Posterior cingulate gyrus (tissue), 11 donors: ENCODE measurements at regions not wholly inside any gene's neighbourhood (a gene's known extent, or its start where the extent isn't known, plus 50 kb on each side); places are given as distances from the start of the nearest gene placed in this dataset.

ENCODE experiments used
- DNase-seq, 10 donors: peaks; one replicate each; pipeline versions ENCODE4 v3.0.0 to v3.0.0-alpha.2; 2020 to 2021; ENCODE audit warnings: mixed read lengths in 3 of 10
- intact Hi-C: fragments of 100-400 bp; cut with DNase I; formaldehyde crosslinking; loops from one replicate; pipeline ENCODE4 v1.15.1; 2023

- no peak for DNase-seq
- intact Hi-C loops = no loop called here
These were observed 2770.4 kb downstream of the PCDH9 start for GRCh38 chr13:64459778-64460177.

- intact Hi-C loops = no loop called here
- DNase-seq = no peak
These were observed 2772.2 kb downstream of the PCDH9 start for GRCh38 chr13:64457976-64458375.

- no peak for DNase-seq
- intact Hi-C loops = no loop called here
These were observed 2775.0 kb downstream of the PCDH9 start for GRCh38 chr13:64455124-64455523.

- DNase-seq = peak in 4 of 10 donors; percentile 12 to 75 (median 46)
- intact Hi-C loops = no loop called here
These were observed 2776.3 kb downstream of the PCDH9 start for GRCh38 chr13:64453831-64454230.

- intact Hi-C loops = no loop called here
These were observed 2783.8 kb downstream of the PCDH9 start for GRCh38 chr13:64446372-64446771.

GRCh38 chr13:64441740-64442139 is 2788.4 kb downstream of the PCDH9 start:
- intact Hi-C loops = no loop called here
- DNase-seq = no peak

More at GRCh38 chr13:64446372-64446771, 2783.8 kb downstream of the PCDH9 start:
- no peak for DNase-seq

- DNase-seq = no peak
- intact Hi-C loops = no loop called here
These were observed 2792.1 kb downstream of the PCDH9 start for GRCh38 chr13:64438084-64438483.

- DNase-seq = no peak
- intact Hi-C loops = no loop called here
These were observed 2800.4 kb downstream of the PCDH9 start for GRCh38 chr13:64429691-64430090.

GRCh38 chr13:64428196-64428595 is 2801.9 kb downstream of the PCDH9 start:
- no peak for DNase-seq
- intact Hi-C loops = no loop called here

GRCh38 chr13:64423467-64423866 is 2806.7 kb downstream of the PCDH9 start:
- intact Hi-C loops = no loop called here
- DNase-seq = no peak

GRCh38 chr13:64420181-64420580 is 2810.0 kb downstream of the PCDH9 start:
- no peak for DNase-seq
- intact Hi-C loops = no loop called here

GRCh38 chr13:64417581-64417980 is 2812.6 kb downstream of the PCDH9 start:
- intact Hi-C loops = no loop called here
- no peak for DNase-seq

- no peak for DNase-seq
- intact Hi-C loops = no loop called here
These were observed 2815.8 kb downstream of the PCDH9 start for GRCh38 chr13:64414381-64414780.

- intact Hi-C loops = no loop called here
- DNase-seq = no peak
These were observed 2816.6 kb downstream of the PCDH9 start for GRCh38 chr13:64413529-64413928.

GRCh38 chr13:64410276-64411053 is 2819.7 kb downstream of the PCDH9 start:
- intact Hi-C loops = no loop called here
- peak in 3 of 10 donors; percentile 43 to 48 (median 45) for DNase-seq

- no peak for DNase-seq
- intact Hi-C loops = no loop called here
These were observed 2832.4 kb downstream of the PCDH9 start for GRCh38 chr13:64397701-64398100.

GRCh38 chr13:64377606-64378005 is 2852.5 kb downstream of the PCDH9 start:
- no peak for DNase-seq
- intact Hi-C loops = no loop called here

GRCh38 chr13:64371461-64371860 is 2858.7 kb downstream of the PCDH9 start:
- intact Hi-C loops = no loop called here
- DNase-seq = no peak

GRCh38 chr13:64371045-64371444 is 2859.1 kb downstream of the PCDH9 start:
- no peak for DNase-seq
- intact Hi-C loops = no loop called here

- DNase-seq = no peak
- intact Hi-C loops = no loop called here
These were observed 2861.0 kb downstream of the PCDH9 start for GRCh38 chr13:64369121-64369520.

GRCh38 chr13:64362564-64362963 is 2867.6 kb downstream of the PCDH9 start:
- intact Hi-C loops = no loop called here
- DNase-seq = no peak

- no peak for DNase-seq
- intact Hi-C loops = no loop called here
These were observed 2882.5 kb downstream of the PCDH9 start for GRCh38 chr13:64347664-64348063.
